ENCODE measurements at regions not wholly inside any gene's neighbourhood (a gene's known extent, or its start where the extent isn't known, plus 50 kb on each side); places are given as distances from the start of the nearest gene placed in this dataset.

GRCh38 chr2:89781962-89782361 lies 1090.5 kb downstream of the RPIA start:
- TF ChIP-seq POLR2A (IDR thresholded peaks at IDR 0.05) (no peak), CTCF (IDR thresholded peaks at IDR 0.05) (no peak), POLR2AphosphoS5 (IDR thresholded peaks at IDR 0.05) (no peak)
